ENCODE measurements at regions not wholly inside any gene's neighbourhood (a gene's known extent, or its start where the extent isn't known, plus 50 kb on each side); places are given as distances from the start of the nearest gene placed in this dataset.

- DNase-seq = no peak
These were observed 185.1 kb downstream of the CLIC5 start for GRCh38 chr6:45830441-45831139.

- no peak for DNase-seq
These were observed 185.8 kb downstream of the CLIC5 start for GRCh38 chr6:45829873-45830272.

GRCh38 chr6:45827952-45828530 is 187.6 kb downstream of the CLIC5 start:
- no peak for DNase-seq

- no peak for DNase-seq
These were observed 192.8 kb downstream of the CLIC5 start for GRCh38 chr6:45822873-45823272.

- no peak for DNase-seq
These were observed 193.3 kb downstream of the CLIC5 start for GRCh38 chr6:45822246-45822812.

- no peak for DNase-seq
These were observed 197.0 kb downstream of the CLIC5 start for GRCh38 chr6:45818655-45819054.

GRCh38 chr6:45816674-45817297 is 198.9 kb downstream of the CLIC5 start:
- DNase-seq = no peak

- DNase-seq = no peak
These were observed 200.1 kb downstream of the CLIC5 start for GRCh38 chr6:45815466-45816125.

- DNase-seq = no peak
These were observed 200.9 kb downstream of the CLIC5 start for GRCh38 chr6:45814772-45815171.

GRCh38 chr6:45813943-45814342 is 201.7 kb downstream of the CLIC5 start:
- DNase-seq = no peak

- no peak for DNase-seq
These were observed 202.7 kb downstream of the CLIC5 start for GRCh38 chr6:45812922-45813321.

GRCh38 chr6:45808917-45809316 is 206.7 kb downstream of the CLIC5 start:
- no peak for DNase-seq

GRCh38 chr6:45808042-45808645 is 207.5 kb downstream of the CLIC5 start:
- DNase-seq = no peak

- no peak for DNase-seq
These were observed 208.2 kb downstream of the CLIC5 start for GRCh38 chr6:45807311-45808041.

- DNase-seq = no peak
These were observed 209.5 kb downstream of the CLIC5 start for GRCh38 chr6:45806172-45806571.

GRCh38 chr6:45803071-45803470 is 212.6 kb downstream of the CLIC5 start:
- DNase-seq = no peak

GRCh38 chr6:45801471-45802289 is 214.0 kb downstream of the CLIC5 start:
- DNase-seq = no peak

GRCh38 chr6:45800911-45801310 is 214.7 kb downstream of the CLIC5 start:
- no peak for DNase-seq

- DNase-seq = no peak
These were observed 220.0 kb downstream of the CLIC5 start for GRCh38 chr6:45795678-45796077.

- no peak for DNase-seq
These were observed 221.2 kb downstream of the CLIC5 start for GRCh38 chr6:45794465-45794864.

Measured in muscle of arm (tissue), 1 donor.